ENCODE measurements at regions not wholly inside any gene's neighbourhood (a gene's known extent, or its start where the extent isn't known, plus 50 kb on each side); places are given as distances from the start of the nearest gene placed in this dataset.

DNA sequence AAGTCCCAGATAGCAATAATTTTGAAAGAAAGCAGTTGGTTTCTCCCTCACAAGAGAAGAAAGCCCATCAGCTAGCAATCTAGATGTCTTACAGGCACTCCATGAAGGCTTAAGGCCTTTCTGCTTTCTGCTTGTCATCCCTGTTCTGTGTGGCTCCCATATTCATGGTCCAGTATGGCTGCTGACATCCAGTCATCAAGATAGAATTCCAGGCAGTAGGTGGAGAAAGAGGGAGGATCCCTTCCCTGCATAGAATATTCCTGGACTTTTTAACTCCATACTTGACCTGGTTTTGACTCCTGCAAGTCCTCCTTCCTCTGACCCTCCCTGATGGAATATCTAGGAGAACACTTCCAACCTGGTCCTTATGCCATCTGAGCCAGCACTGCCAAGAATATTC lies 389.9 kb upstream of the AKR1E2 start:
- Mint-ChIP-seq H3K27ac (peak overlapping the region in 1 of 8 donors; percentile 20), H3K27me3 (peaks cover 2 to 3% of the 10 kb centered on the region in 2 donors), H3K36me3 (peaks cover 0 to 2% (median 0%) of the 10 kb centered on the region in 3 donors), H3K4me3 (no peak overlapping the region), H3K9me3 (peaks cover 0 to 2% (median 0%) of the 10 kb centered on the region in 5 donors), H3K4me1 (no peaks in the 10 kb centered on the region)
- Histone ChIP-seq H3K27ac (ENCODE audit: low read depth, low read length) (no peak overlapping the region), H3K27me3 (ENCODE audit: insufficient read depth, low read length, poor library complexity, severe bottlenecking) (no peaks in the 10 kb centered on the region), H3K4me1 (ENCODE audit: insufficient read depth, low read length) (no peaks in the 10 kb centered on the region), H3K9me3 (ENCODE audit: low read length) (no peaks in the 10 kb centered on the region), H3K36me3 (ENCODE audit: insufficient read depth, low read length) (no peaks in the 10 kb centered on the region), H3K4me3 (ENCODE audit: low read length) (no peak overlapping the region)
- DNase-seq: no peak
- ChIA-PET POLR2A (no interaction called here), CTCF (no interaction called here)

DNA sequence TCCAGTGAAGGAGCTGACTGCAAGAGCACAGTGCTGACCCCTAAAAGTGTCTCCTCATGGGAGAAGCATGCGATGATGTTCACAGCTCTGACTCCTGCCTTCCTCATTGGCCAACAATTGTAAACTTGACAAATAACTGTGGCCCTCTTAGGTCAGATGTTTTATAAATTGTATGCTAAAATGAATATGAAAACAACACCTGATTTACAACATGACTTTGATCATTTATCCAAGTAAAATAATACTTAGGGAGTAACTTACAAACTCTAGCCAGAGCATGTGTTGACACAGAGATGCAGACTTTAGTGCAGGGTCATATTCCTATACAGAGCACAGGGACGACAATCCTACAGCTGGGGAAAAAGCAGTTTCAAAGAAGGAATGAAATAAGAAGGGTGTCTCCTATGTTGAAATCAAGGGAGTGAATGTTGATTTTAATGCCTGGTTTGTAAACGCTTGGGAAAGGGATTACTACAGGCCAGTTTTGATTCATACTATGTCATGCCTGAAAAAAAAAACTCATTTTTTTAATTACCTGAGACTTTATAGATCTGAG lies 391.4 kb upstream of the AKR1E2 start:
- Histone ChIP-seq H3K27me3 (ENCODE audit: insufficient read depth, low read length, poor library complexity, severe bottlenecking) (no peaks in the 10 kb centered on the region), H3K36me3 (ENCODE audit: insufficient read depth, low read length) (no peaks in the 10 kb centered on the region), H3K4me3 (ENCODE audit: low read length) (no peak overlapping the region), H3K27ac (ENCODE audit: low read depth, low read length) (no peak overlapping the region), H3K9me3 (ENCODE audit: low read length) (no peaks in the 10 kb centered on the region), H3K4me1 (ENCODE audit: insufficient read depth, low read length) (no peaks in the 10 kb centered on the region)
- ChIA-PET CTCF (no interaction called here), POLR2A (no interaction called here)
- no peaks in the 10 kb centered on the region for H3K9me3 Mint-ChIP-seq
- H3K4me1 Mint-ChIP-seq: no peaks in the 10 kb centered on the region
- H3K27me3 Mint-ChIP-seq: peaks cover 3 to 5% of the 10 kb centered on the region in 2 donors
- DNase-seq: no peak
- H3K4me3 Mint-ChIP-seq: no peak overlapping the region
- H3K27ac Mint-ChIP-seq: no peak overlapping the region
- H3K36me3 Mint-ChIP-seq: no peaks in the 10 kb centered on the region

GRCh38 chr10:4434105-4434504 lies 391.9 kb upstream of the AKR1E2 start:
- H3K27me3 ChIP-seq (ENCODE audit: insufficient read depth, low read length, poor library complexity, severe bottlenecking): no peaks in the 10 kb centered on the region
- POLR2A ChIA-PET: no interaction called here

GRCh38 chr10:4431114-4431863 lies 394.7 kb upstream of the AKR1E2 start:
- CTCF ChIA-PET: no interaction called here
- Histone ChIP-seq H3K4me3 (ENCODE audit: low read length) (no peak overlapping the region), H3K9me3 (ENCODE audit: low read length) (no peaks in the 10 kb centered on the region), H3K27ac (ENCODE audit: low read depth, low read length) (no peak overlapping the region), H3K36me3 (ENCODE audit: insufficient read depth, low read length) (no peaks in the 10 kb centered on the region), H3K27me3 (ENCODE audit: insufficient read depth, low read length, poor library complexity, severe bottlenecking) (no peaks in the 10 kb centered on the region), H3K4me1 (ENCODE audit: insufficient read depth, low read length) (no peaks in the 10 kb centered on the region)
- H3K4me1 Mint-ChIP-seq: no peaks in the 10 kb centered on the region
- peaks cover 0 to 5% of the 10 kb centered on the region in 2 donors for H3K27me3 Mint-ChIP-seq
- POLR2A ChIA-PET: no interaction called here
- peaks cover 0 to 4% (median 0%) of the 10 kb centered on the region in 5 donors for H3K9me3 Mint-ChIP-seq
- peaks cover 0 to under 1% (median 0%) of the 10 kb centered on the region in 3 donors for H3K36me3 Mint-ChIP-seq
- no peak overlapping the region for H3K27ac Mint-ChIP-seq
- no peak for DNase-seq
- no peak overlapping the region for H3K4me3 Mint-ChIP-seq

More at GRCh38 chr10:4434105-4434504, 391.9 kb upstream of the AKR1E2 start:
- no peaks in the 10 kb centered on the region for H3K36me3 ChIP-seq (ENCODE audit: insufficient read depth, low read length)
- peaks cover under 1 to 5% of the 10 kb centered on the region in 2 donors for H3K27me3 Mint-ChIP-seq
- no peak overlapping the region for H3K27ac ChIP-seq (ENCODE audit: low read depth, low read length)
- H3K9me3 Mint-ChIP-seq: no peaks in the 10 kb centered on the region
- no peaks in the 10 kb centered on the region for H3K4me1 Mint-ChIP-seq
- CTCF ChIA-PET: no interaction called here
- no peaks in the 10 kb centered on the region for H3K36me3 Mint-ChIP-seq
- H3K4me3 ChIP-seq (ENCODE audit: low read length): no peak overlapping the region
- no peaks in the 10 kb centered on the region for H3K9me3 ChIP-seq (ENCODE audit: low read length)
- no peak overlapping the region for H3K27ac Mint-ChIP-seq
- H3K4me1 ChIP-seq (ENCODE audit: insufficient read depth, low read length): no peaks in the 10 kb centered on the region
- no peak overlapping the region for H3K4me3 Mint-ChIP-seq
- DNase-seq: no peak

DNA sequence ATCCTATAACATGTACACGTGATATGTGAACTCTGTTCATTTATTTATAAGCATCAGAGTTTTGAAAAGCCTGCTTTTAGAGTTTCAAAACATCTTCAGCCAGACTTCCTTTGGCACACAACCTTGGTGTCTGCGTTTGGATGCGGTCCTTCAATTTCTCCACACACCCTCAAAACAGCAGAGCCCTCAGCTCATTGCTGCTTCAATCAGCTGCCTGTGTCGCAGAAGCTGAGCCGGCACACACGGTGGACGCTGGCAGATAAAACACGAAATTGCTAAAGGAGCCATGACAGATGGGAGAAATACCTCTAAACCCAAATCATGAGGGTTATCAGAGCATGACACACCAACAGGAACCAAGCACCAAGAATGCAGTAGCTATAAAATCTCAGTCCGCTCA lies 396.4 kb upstream of the AKR1E2 start:
- Mint-ChIP-seq H3K36me3 (peaks cover 0 to 4% (median 0%) of the 10 kb centered on the region in 3 donors), H3K9me3 (peaks cover 0 to 8% (median 0%) of the 10 kb centered on the region in 5 donors), H3K4me3 (no peak overlapping the region), H3K27ac (peak overlapping the region in 1 of 8 donors; percentile 70), H3K4me1 (no peaks in the 10 kb centered on the region), H3K27me3 (peaks cover 0 to 7% of the 10 kb centered on the region in 2 donors)
- Histone ChIP-seq H3K27me3 (ENCODE audit: insufficient read depth, low read length, poor library complexity, severe bottlenecking) (no peaks in the 10 kb centered on the region), H3K4me1 (ENCODE audit: insufficient read depth, low read length) (no peaks in the 10 kb centered on the region), H3K27ac (ENCODE audit: low read depth, low read length) (no peak overlapping the region), H3K4me3 (ENCODE audit: low read length) (no peak overlapping the region), H3K9me3 (ENCODE audit: low read length) (no peaks in the 10 kb centered on the region), H3K36me3 (ENCODE audit: insufficient read depth, low read length) (no peaks in the 10 kb centered on the region)
- DNase-seq: no peak
- ChIA-PET POLR2A (no interaction called here), CTCF (interaction anchor here (0.5 kb wide), 1 partner anchor 682 kb away, joined by 4 read pairs; no protein-coding TSS in a partner anchor)

DNA sequence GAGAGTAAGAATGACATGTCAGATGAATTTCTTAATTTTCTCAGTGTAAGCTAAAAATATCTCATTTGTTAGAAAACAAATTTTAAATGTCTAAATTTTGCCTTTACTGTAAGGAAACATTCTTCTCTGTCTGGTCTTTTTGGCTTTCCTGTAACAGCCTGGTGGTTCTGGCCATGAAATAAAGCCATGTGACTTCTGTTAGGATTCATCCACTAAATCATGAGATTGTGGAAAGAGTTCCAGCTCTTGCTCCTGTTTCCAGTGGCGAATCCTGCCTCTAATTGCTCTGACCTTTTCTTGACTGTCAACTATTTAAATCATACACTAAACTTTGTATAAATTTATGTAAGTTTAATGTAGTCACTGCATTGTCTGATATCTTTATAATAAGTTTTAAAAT lies 398.5 kb upstream of the AKR1E2 start:
- peaks cover 0 to 8% (median 0%) of the 10 kb centered on the region in 5 donors for H3K9me3 Mint-ChIP-seq
- POLR2A ChIA-PET: no interaction called here
- H3K4me1 ChIP-seq (ENCODE audit: insufficient read depth, low read length): no peaks in the 10 kb centered on the region
- no peaks in the 10 kb centered on the region for H3K4me1 Mint-ChIP-seq
- CTCF ChIA-PET: no interaction called here
- DNase-seq: no peak
- H3K27ac ChIP-seq (ENCODE audit: low read depth, low read length): no peak overlapping the region
- no peak overlapping the region for H3K4me3 Mint-ChIP-seq
- no peaks in the 10 kb centered on the region for H3K27me3 ChIP-seq (ENCODE audit: insufficient read depth, low read length, poor library complexity, severe bottlenecking)
- H3K9me3 ChIP-seq (ENCODE audit: low read length): no peaks in the 10 kb centered on the region
- H3K27ac Mint-ChIP-seq: no peak overlapping the region
- H3K36me3 ChIP-seq (ENCODE audit: insufficient read depth, low read length): no peaks in the 10 kb centered on the region
- peaks cover 0 to 7% of the 10 kb centered on the region in 2 donors for H3K27me3 Mint-ChIP-seq
- peaks cover 0 to 4% (median 0%) of the 10 kb centered on the region in 3 donors for H3K36me3 Mint-ChIP-seq
- no peak overlapping the region for H3K4me3 ChIP-seq (ENCODE audit: low read length)

- Mint-ChIP-seq H3K27me3 (peaks cover 0 to 7% of the 10 kb centered on the region in 2 donors), H3K4me3 (no peak overlapping the region), H3K36me3 (peaks cover 0 to 4% (median 0%) of the 10 kb centered on the region in 3 donors), H3K9me3 (peaks cover 0 to 8% (median 0%) of the 10 kb centered on the region in 5 donors), H3K27ac (no peak overlapping the region), H3K4me1 (no peaks in the 10 kb centered on the region)
- Histone ChIP-seq H3K36me3 (ENCODE audit: insufficient read depth, low read length) (no peaks in the 10 kb centered on the region), H3K9me3 (ENCODE audit: low read length) (no peaks in the 10 kb centered on the region), H3K27ac (ENCODE audit: low read depth, low read length) (no peak overlapping the region), H3K4me1 (ENCODE audit: insufficient read depth, low read length) (no peaks in the 10 kb centered on the region), H3K4me3 (ENCODE audit: low read length) (no peak overlapping the region), H3K27me3 (ENCODE audit: insufficient read depth, low read length, poor library complexity, severe bottlenecking) (no peaks in the 10 kb centered on the region)
- CTCF ChIA-PET: no interaction called here
- POLR2A ChIA-PET: no interaction called here
- DNase-seq: no peak
These were observed 399.1 kb upstream of the AKR1E2 start for GRCh38 chr10:4426866-4427265.

GRCh38 chr10:4409319-4409718 lies 416.7 kb upstream of the AKR1E2 start:
- no peaks in the 10 kb centered on the region for H3K9me3 ChIP-seq (ENCODE audit: low read length)
- DNase-seq: no peak
- H3K9me3 Mint-ChIP-seq: no peaks in the 10 kb centered on the region
- no peak overlapping the region for H3K4me3 Mint-ChIP-seq
- POLR2A ChIA-PET: no interaction called here
- H3K27ac ChIP-seq (ENCODE audit: low read depth, low read length): no peak overlapping the region
- no peaks in the 10 kb centered on the region for H3K4me1 Mint-ChIP-seq
- no peaks in the 10 kb centered on the region for H3K36me3 Mint-ChIP-seq
- no peaks in the 10 kb centered on the region for H3K36me3 ChIP-seq (ENCODE audit: insufficient read depth, low read length)
- H3K4me3 ChIP-seq (ENCODE audit: low read length): no peak overlapping the region
- CTCF ChIA-PET: no interaction called here
- H3K27ac Mint-ChIP-seq: no peak overlapping the region
- H3K4me1 ChIP-seq (ENCODE audit: insufficient read depth, low read length): no peaks in the 10 kb centered on the region
- H3K27me3 Mint-ChIP-seq: peaks cover 1 to 4% of the 10 kb centered on the region in 2 donors
- no peaks in the 10 kb centered on the region for H3K27me3 ChIP-seq (ENCODE audit: insufficient read depth, low read length, poor library complexity, severe bottlenecking)

Measured in CD8-positive, alpha-beta memory T cell (primary cell).